ENCODE measurements at regions not wholly inside any gene's neighbourhood (a gene's known extent, or its start where the extent isn't known, plus 50 kb on each side); places are given as distances from the start of the nearest gene placed in this dataset.

DNA sequence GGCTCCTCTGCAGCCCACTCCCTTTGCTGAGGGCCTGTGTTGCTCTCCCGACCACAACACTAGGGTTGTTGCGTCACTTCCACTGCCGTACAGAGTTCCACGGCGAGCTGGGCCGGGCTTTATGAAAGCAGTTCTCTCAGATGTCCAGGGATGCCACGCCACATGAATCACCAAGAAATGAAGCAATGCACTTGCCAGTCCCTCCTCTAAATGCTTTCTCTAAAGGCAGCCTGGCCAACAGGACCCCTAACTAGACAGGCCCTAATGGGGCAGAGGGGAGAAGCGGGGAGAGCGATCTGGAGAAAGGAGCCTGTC is 188.7 kb downstream of the CTTN start:
- no peak for TF ChIP-seq POLR2A (IDR thresholded peaks at IDR 0.05; ENCODE audit: low read length)
- no peak for TF ChIP-seq GATA1 (IDR thresholded peaks at IDR 0.05; ENCODE audit: low read depth, low read length)

Measured in erythroblast (primary cell).